Amygdala (tissue), 56 donors: ENCODE measurements at regions not wholly inside any gene's neighbourhood (a gene's known extent, or its start where the extent isn't known, plus 50 kb on each side); places are given as distances from the start of the nearest gene placed in this dataset.

ENCODE experiments used
- DNase-seq, 56 donors: peaks; one replicate each; lab custom pipeline; 2025; lab: John Stamatoyannopoulos, UW

DNA sequence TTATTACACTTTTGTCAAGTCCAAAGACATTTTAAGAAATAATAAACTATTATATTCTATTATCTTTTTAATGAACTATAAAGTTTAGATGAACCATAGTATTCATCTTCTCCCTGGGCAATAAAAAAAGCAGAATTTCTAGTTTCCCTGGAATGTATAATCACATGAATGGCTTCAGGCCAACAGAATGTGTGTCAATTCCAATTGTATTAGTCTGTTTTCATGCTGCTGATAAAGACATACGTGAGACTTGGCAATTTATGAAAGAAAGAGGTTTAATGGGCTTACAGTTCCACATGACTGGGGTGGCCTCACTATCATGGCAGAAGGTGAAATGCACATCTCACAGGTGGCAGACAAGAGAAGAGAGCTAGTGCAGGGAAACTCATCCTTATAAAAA is 70.7 kb upstream of the ANXA10 start:
- DNase-seq = no peak

- no peak for DNase-seq
Measured at GRCh38 chr4:168028568-168028967, 63.8 kb upstream of the ANXA10 start.

DNA sequence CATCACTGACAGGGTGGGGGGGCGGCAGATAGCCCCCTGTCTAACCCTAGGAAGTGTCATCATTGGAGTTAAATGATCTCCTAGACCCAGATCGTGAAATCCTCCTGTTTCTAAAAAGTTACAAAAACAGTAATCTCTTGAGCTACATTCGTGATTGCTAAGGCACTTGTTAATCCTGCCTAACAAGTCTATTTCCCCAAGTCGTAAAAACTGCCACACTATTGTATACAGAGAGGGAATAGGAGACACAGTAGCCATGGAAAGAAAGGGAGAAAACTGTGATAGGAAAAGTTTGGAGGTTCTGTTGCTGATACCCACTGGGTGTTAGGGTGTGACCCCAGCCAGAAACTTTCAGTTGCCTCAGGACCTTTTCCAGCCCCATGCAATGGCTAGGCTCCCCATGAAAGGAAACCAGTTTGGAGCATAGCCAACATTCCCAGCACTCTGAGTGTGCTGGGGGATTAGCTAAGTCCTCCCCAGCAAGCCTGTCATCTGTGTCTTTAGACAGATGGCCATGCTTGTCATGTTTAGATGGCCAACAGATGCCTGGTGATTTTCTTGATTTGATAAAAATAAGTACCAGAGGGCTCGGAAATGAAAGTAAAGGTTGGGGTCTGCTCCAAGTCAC is 63.3 kb upstream of the ANXA10 start:
- DNase-seq = no peak

- DNase-seq = no peak
Measured at GRCh38 chr4:168037676-168038075, 54.7 kb upstream of the ANXA10 start.

DNA sequence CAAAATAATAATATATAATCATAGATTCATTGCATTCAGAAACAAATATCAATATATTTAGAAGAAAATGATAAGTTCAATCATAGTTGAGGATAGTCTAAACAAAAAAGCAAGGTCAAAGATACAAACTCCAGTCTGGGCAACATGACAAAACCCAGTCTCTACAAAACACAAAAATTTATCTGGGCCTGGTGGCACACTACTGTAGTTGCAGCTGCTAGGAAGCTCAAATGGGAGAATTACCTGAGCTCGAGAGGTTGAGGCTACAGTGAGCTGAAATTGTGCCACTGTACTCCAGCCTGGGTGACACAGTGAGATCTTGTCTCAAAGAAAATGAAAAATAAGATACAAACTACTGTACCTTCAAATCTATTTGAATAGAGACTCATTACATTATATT is 52.7 kb upstream of the ANXA10 start:
- no peak for DNase-seq
